H1 (cell line): ENCODE measurements at regions not wholly inside any gene's neighbourhood (a gene's known extent, or its start where the extent isn't known, plus 50 kb on each side); places are given as distances from the start of the nearest gene placed in this dataset.

Experiments
- CTCF ChIP-seq, 3 experiments: IDR thresholded peaks; 1 replicate in 2 of 3; 2 replicates in 1 of 3; pipeline versions ENCODE4 v1.5.1 to v1.6.1; 2011; ENCODE audit warnings: low read length in 3 of 3, mild to moderate bottlenecking in 3 of 3, inconsistent platforms in 2 of 3, low read depth in 1 of 3, moderate library complexity in 1 of 3; ENCODE audit not compliant: insufficient read depth in 1 of 3; ENCODE audit errors: control extremely low read depth in 1 of 3
- E2F6 ChIP-seq: IDR thresholded peaks from 2 replicates; pipeline ENCODE4 v1.6.1; 2012; ENCODE audit warnings: inconsistent platforms
- EGR1 ChIP-seq: IDR thresholded peaks from 2 replicates; pipeline ENCODE4 v1.6.1; 2011; ENCODE audit warnings: low read depth, low read length, borderline replicate concordance
- EP300 ChIP-seq, 2 experiments: IDR thresholded peaks; 1 replicate in 1 of 2; 2 replicates in 1 of 2; pipeline ENCODE4 v1.6.1; 2011 to 2012; ENCODE audit warnings: low read depth in 2 of 2, low read length in 2 of 2, mild to moderate bottlenecking in 2 of 2, borderline replicate concordance in 1 of 2, inconsistent platforms in 1 of 2, moderate library complexity in 1 of 2
- GABPA ChIP-seq: IDR thresholded peaks from 2 replicates; pipeline ENCODE4 v1.6.1; 2011; ENCODE audit warnings: mild to moderate bottlenecking, low read length, moderate library complexity, borderline replicate concordance; ENCODE audit not compliant: insufficient read depth
- JUN ChIP-seq: IDR thresholded peaks from 2 replicates; pipeline ENCODE4 v1.6.1; 2011; ENCODE audit warnings: low read depth, mild to moderate bottlenecking, improper control_type of control experiment, low read length
- MAFK ChIP-seq: IDR thresholded peaks from 2 replicates; pipeline ENCODE4 v1.6.1; 2012; ENCODE audit warnings: low read depth, mild to moderate bottlenecking, improper control_type of control experiment, low read length
- MAX ChIP-seq: IDR thresholded peaks from 2 replicates; pipeline ENCODE4 v1.6.1; 2012; ENCODE audit warnings: inconsistent platforms
- NRF1 ChIP-seq: IDR thresholded peaks from 2 replicates; pipeline ENCODE4 v1.6.1; 2011; ENCODE audit warnings: mild to moderate bottlenecking, low read depth, low read length, improper control_type of control experiment
- SP4 ChIP-seq: IDR thresholded peaks from 2 replicates; pipeline ENCODE4 v1.6.1; 2012; ENCODE audit warnings: low read length, inconsistent platforms
- TF ChIP-seq, protein P1 (sequence below): IDR thresholded peaks from 2 replicates; pipeline ENCODE4 v1.6.1; 2011; ENCODE audit warnings: low read length, improper control_type of control experiment

DNA sequence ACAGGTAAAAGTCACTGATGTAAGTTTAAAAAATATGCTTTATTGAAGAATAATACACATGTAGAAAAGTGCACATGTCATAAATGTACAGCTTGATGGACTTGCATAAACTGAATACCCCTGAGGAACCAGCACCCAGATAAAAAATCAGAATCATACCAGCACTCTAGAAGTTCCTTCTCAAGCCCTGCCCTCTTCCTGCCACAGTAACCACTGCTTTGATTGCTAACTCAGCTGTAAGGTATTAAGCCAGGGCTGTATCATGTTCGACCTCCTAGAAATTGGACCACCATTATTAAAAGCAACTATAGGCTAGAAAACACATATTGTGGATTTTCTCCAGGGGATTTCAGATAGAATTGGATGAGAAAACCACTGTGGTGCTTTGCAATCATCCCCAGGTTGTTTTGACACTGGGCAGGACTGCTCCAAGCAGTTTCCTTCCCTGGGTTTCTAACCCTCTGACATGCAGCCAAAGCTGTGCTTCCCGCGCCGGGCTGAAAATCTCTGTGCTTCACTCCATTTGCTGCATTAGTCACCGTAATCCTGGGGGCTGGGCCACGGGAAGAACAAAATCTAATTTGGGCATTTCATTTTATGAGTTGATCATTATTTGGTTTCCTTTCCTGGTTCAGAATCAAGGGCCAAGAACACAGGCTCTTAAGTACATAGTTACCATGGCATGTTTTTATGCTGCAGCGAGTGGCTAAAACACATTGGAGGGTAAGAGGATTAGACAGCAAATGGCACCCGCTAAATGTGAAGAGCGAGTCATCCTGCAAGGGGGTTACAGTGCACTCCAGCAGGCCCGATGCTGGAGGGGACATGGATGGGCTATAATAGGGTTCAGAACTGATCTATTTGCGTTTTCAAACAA, 139.4 kb upstream of the IL12B start:
- no peak for TF ChIP-seq CTCF (IDR thresholded peaks at IDR 0.05; ENCODE audit: control extremely low read depth in 1 of 3, insufficient read depth in 1 of 3, low read depth in 1 of 3, low read length in 3 of 3)
- no peak for TF ChIP-seq E2F6
- TF ChIP-seq, protein P1, sequence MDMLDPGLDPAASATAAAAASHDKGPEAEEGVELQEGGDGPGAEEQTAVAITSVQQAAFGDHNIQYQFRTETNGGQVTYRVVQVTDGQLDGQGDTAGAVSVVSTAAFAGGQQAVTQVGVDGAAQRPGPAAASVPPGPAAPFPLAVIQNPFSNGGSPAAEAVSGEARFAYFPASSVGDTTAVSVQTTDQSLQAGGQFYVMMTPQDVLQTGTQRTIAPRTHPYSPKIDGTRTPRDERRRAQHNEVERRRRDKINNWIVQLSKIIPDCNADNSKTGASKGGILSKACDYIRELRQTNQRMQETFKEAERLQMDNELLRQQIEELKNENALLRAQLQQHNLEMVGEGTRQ: no peak
- TF ChIP-seq MAX: no peak
- TF ChIP-seq EP300 (IDR thresholded peaks at IDR 0.05; ENCODE audit: borderline replicate concordance in 1 of 2, low read depth in 2 of 2, low read length in 2 of 2): no peak
- no peak for TF ChIP-seq EGR1
- TF ChIP-seq MAFK: no peak
- no peak for TF ChIP-seq NRF1
- no peak for TF ChIP-seq JUN
- no peak for TF ChIP-seq GABPA
- TF ChIP-seq SP4: no peak
